ENCODE measurements at regions not wholly inside any gene's neighbourhood (a gene's known extent, or its start where the extent isn't known, plus 50 kb on each side); places are given as distances from the start of the nearest gene placed in this dataset.

GRCh38 chr7:41834805-41835694, 132.2 kb upstream of the INHBA start:
- TF ChIP-seq EZH2phosphoT487 (IDR thresholded peaks at IDR 0.05) (no peak), EZH2 (IDR thresholded peaks at IDR 0.05) (no peak), CTCF (IDR thresholded peaks at IDR 0.05) (no peak)
- peaks cover 30% of the 10 kb centered on the region for H3K4me1 Mint-ChIP-seq
- H3K4me1 ChIP-seq: no peaks in the 10 kb centered on the region
- DNase-seq (ENCODE audit: low spot score): no peak
- no peak overlapping the region for H3K4me2 ChIP-seq
- H4K20me1 ChIP-seq (ENCODE audit: low read depth): no peaks in the 10 kb centered on the region
- H3K27ac ChIP-seq: no peak overlapping the region
- H3F3A ChIP-seq (ENCODE audit: low read depth): no peaks in the 10 kb centered on the region
- no peak overlapping the region for H3K9ac ChIP-seq
- H3K4me3 Mint-ChIP-seq: no peak overlapping the region
- H3K36me3 Mint-ChIP-seq: peaks cover 5% of the 10 kb centered on the region
- no peaks in the 10 kb centered on the region for H3K9me3 ChIP-seq (ENCODE audit: low read depth)
- H3K27me3 ChIP-seq: no peaks in the 10 kb centered on the region
- H3K4me3 ChIP-seq: no peak overlapping the region
- no peak overlapping the region for H3K27ac Mint-ChIP-seq
- H3K27me3 Mint-ChIP-seq (ENCODE audit: insufficient read depth, low read depth): peaks cover 3% of the 10 kb centered on the region
- no peak overlapping the region for H2AFZ ChIP-seq (replicated peaks)
- no peaks in the 10 kb centered on the region for H3K36me3 ChIP-seq
- H3K79me2 ChIP-seq (ENCODE audit: low read depth): no peaks in the 10 kb centered on the region
- H3K9me3 Mint-ChIP-seq: peaks cover 19% of the 10 kb centered on the region

- H3K9ac ChIP-seq: no peak overlapping the region
- Mint-ChIP-seq H3K27me3 (ENCODE audit: insufficient read depth, low read depth) (peaks cover 3% of the 10 kb centered on the region), H3K27ac (no peak overlapping the region), H3K36me3 (peaks cover 8% of the 10 kb centered on the region), H3K9me3 (peaks cover 21% of the 10 kb centered on the region), H3K4me1 (peaks cover 30% of the 10 kb centered on the region), H3K4me3 (no peak overlapping the region)
- no peak for DNase-seq (ENCODE audit: low spot score)
- no peaks in the 10 kb centered on the region for H3K4me1 ChIP-seq
- H3K27me3 ChIP-seq: no peaks in the 10 kb centered on the region
- no peak overlapping the region for H3K4me2 ChIP-seq
- no peak overlapping the region for H2AFZ ChIP-seq (replicated peaks)
- no peak overlapping the region for H3K4me3 ChIP-seq
- no peaks in the 10 kb centered on the region for H3K79me2 ChIP-seq (ENCODE audit: low read depth)
- no peaks in the 10 kb centered on the region for H4K20me1 ChIP-seq (ENCODE audit: low read depth)
- H3K9me3 ChIP-seq (ENCODE audit: low read depth): no peaks in the 10 kb centered on the region
- TF ChIP-seq CTCF (IDR thresholded peaks at IDR 0.05): no peak
- TF ChIP-seq EZH2phosphoT487 (IDR thresholded peaks at IDR 0.05): no peak
- no peaks in the 10 kb centered on the region for H3K36me3 ChIP-seq
- H3K27ac ChIP-seq: no peak overlapping the region
- no peaks in the 10 kb centered on the region for H3F3A ChIP-seq (ENCODE audit: low read depth)
These were observed 130.1 kb upstream of the INHBA start for GRCh38 chr7:41832941-41833340.

- peaks cover 23% of the 10 kb centered on the region for H3K9me3 Mint-ChIP-seq
- H2AFZ ChIP-seq (replicated peaks): no peak overlapping the region
- H3K4me3 Mint-ChIP-seq: no peak overlapping the region
These were observed 127.4 kb upstream of the INHBA start for GRCh38 chr7:41830271-41830670.

More at GRCh38 chr7:41830271-41830670, 127.4 kb upstream of the INHBA start:
- no peaks in the 10 kb centered on the region for H3K9me3 ChIP-seq (ENCODE audit: low read depth)
- H4K20me1 ChIP-seq (ENCODE audit: low read depth): no peaks in the 10 kb centered on the region
- Mint-ChIP-seq H3K36me3 (peaks cover 8% of the 10 kb centered on the region), H3K4me1 (peaks cover 19% of the 10 kb centered on the region), H3K27ac (no peak overlapping the region), H3K27me3 (ENCODE audit: insufficient read depth, low read depth) (peaks cover 3% of the 10 kb centered on the region)
- DNase-seq (ENCODE audit: low spot score): no peak
- no peaks in the 10 kb centered on the region for H3F3A ChIP-seq (ENCODE audit: low read depth)
- H3K9ac ChIP-seq: no peak overlapping the region
- H3K27ac ChIP-seq: no peak overlapping the region
- no peaks in the 10 kb centered on the region for H3K36me3 ChIP-seq
- no peak overlapping the region for H3K4me3 ChIP-seq
- TF ChIP-seq EZH2phosphoT487 (IDR thresholded peaks at IDR 0.05): no peak
- TF ChIP-seq CTCF (IDR thresholded peaks at IDR 0.05): no peak
- TF ChIP-seq EZH2 (IDR thresholded peaks at IDR 0.05): no peak
- no peaks in the 10 kb centered on the region for H3K4me1 ChIP-seq
- H3K4me2 ChIP-seq: no peak overlapping the region
- H3K79me2 ChIP-seq (ENCODE audit: low read depth): no peaks in the 10 kb centered on the region
- no peaks in the 10 kb centered on the region for H3K27me3 ChIP-seq

Measured in neural progenitor cell (in vitro differentiated cells).